HEK293T (cell line): ENCODE measurements at regions not wholly inside any gene's neighbourhood (a gene's known extent, or its start where the extent isn't known, plus 50 kb on each side); places are given as distances from the start of the nearest gene placed in this dataset.

Experiments
- ELF4 ChIP-seq: fragments of 450-650 bp; IDR thresholded peaks from 2 replicates; pipeline ENCODE4 v1.6.1; 2017; ENCODE audit warnings: antibody characterized with exemption
- FOXA1 ChIP-seq: fragments of 450-650 bp; IDR thresholded peaks from 2 replicates; pipeline ENCODE4 v1.6.1; 2016; ENCODE audit warnings: mild to moderate bottlenecking
- FOXM1 ChIP-seq: fragments of 450-650 bp; IDR thresholded peaks from 2 replicates; pipeline ENCODE4 v1.6.1; 2017; ENCODE audit warnings: mild to moderate bottlenecking, borderline replicate concordance
- HDGF ChIP-seq: fragments of 450-650 bp; IDR thresholded peaks from 2 replicates; pipeline ENCODE4 v1.6.1; 2017; ENCODE audit warnings: antibody characterized with exemption, borderline replicate concordance
- L3MBTL2 ChIP-seq: fragments of 450-650 bp; conservative IDR thresholded peaks from 2 replicates; pipeline ENCODE4 v1.6.1; 2016; ENCODE audit warnings: mild to moderate bottlenecking
- SP1 ChIP-seq: fragments of 450-650 bp; IDR thresholded peaks from 2 replicates; pipeline ENCODE4 v1.6.1; 2017
- TARDBP ChIP-seq: fragments of 450-650 bp; IDR thresholded peaks from 2 replicates; pipeline ENCODE4 v1.6.1; 2016

GRCh38 chr6:14786008-14786407 is 459.9 kb upstream of the JARID2 start:
- no peak for TF ChIP-seq FOXM1
- TF ChIP-seq L3MBTL2, result no peak
- no peak for TF ChIP-seq HDGF
- no peak for TF ChIP-seq ELF4
- no peak for TF ChIP-seq SP1
- TF ChIP-seq FOXA1, result no peak
- TF ChIP-seq TARDBP, result no peak
